OCI-LY3 (cell line): ENCODE measurements at regions not wholly inside any gene's neighbourhood (a gene's known extent, or its start where the extent isn't known, plus 50 kb on each side); places are given as distances from the start of the nearest gene placed in this dataset.

Source experiments
- H2AFZ ChIP-seq: fragments of 200-600, 300-600 bp; shearing (Covaris generic); 2 replicates; pipeline ENCODE4 v1.6.0; 2014; ENCODE audit warnings: antibody characterized with exemption, low read depth, low read length
- H3K27ac ChIP-seq: fragments of 200-600, 300-600 bp; sonication (generic); 2 replicates; pipeline ENCODE4 v1.5.1; 2014; ENCODE audit warnings: mild to moderate bottlenecking, low read length, moderate library complexity, mixed read lengths
- H3K27me3 ChIP-seq: fragments of 200-600, 300-600 bp; sonication (generic); 2 replicates; pipeline ENCODE4 v1.6.1; 2014; ENCODE audit warnings: low read depth, low read length, mixed read lengths
- H3K36me3 ChIP-seq: fragments of 200-600, 300-600 bp; sonication (generic); replicated peaks from 2 replicates; pipeline ENCODE3; 2014; ENCODE audit warnings: low read depth, low read length, mixed read lengths
- H3K4me1 ChIP-seq: fragments of 300-600, 200-600 bp; sonication (generic); 2 replicates; pipeline ENCODE4 v1.6.1; 2014; ENCODE audit warnings: low read length, mixed read lengths
- H3K4me2 ChIP-seq: fragments of 200-600, 300-600 bp; sonication (generic); 2 replicates; pipeline ENCODE4 v1.6.1; 2014; ENCODE audit warnings: low read length, mixed read lengths
- H3K4me3 ChIP-seq: fragments of 300-600, 200-600 bp; sonication (generic); 2 replicates; pipeline ENCODE4 v1.5.1; 2014; ENCODE audit warnings: antibody characterized with exemption, mild to moderate bottlenecking, low read length, moderate library complexity
- H3K79me2 ChIP-seq: fragments of 300-600, 200-600 bp; shearing (Covaris generic); 2 replicates; pipeline ENCODE4 v1.6.1; 2014; ENCODE audit warnings: mild to moderate bottlenecking, low read length, mixed read lengths
- H3K9ac ChIP-seq: fragments of 300-600, 200-600 bp; shearing (Covaris generic); 2 replicates; pipeline ENCODE4 v1.6.0; 2014; ENCODE audit warnings: mild to moderate bottlenecking, low read length, moderate library complexity
- H3K9me3 ChIP-seq: fragments of 200-600, 300-600 bp; shearing (Covaris generic); 2 replicates; pipeline ENCODE4 v1.6.1; 2014; ENCODE audit warnings: low read length, mixed read lengths; ENCODE audit not compliant: insufficient read depth
- H4K20me1 ChIP-seq: fragments of 200-600, 300-600 bp; sonication (generic); 2 replicates; pipeline ENCODE4 v1.6.1; 2016; ENCODE audit warnings: low read length, mixed read lengths; ENCODE audit not compliant: insufficient read depth
- CTCF ChIP-seq: fragments of 200-600, 300-600 bp; sonication (generic); IDR thresholded peaks from 2 replicates; pipeline ENCODE4 v1.5.1; 2014; ENCODE audit warnings: antibody characterized with exemption, low read length, low read depth
- EZH2phosphoT487 ChIP-seq: fragments of 200-600 bp; shearing (Covaris generic); IDR thresholded peaks from 2 replicates; pipeline ENCODE4 v1.6.1; 2018; ENCODE audit warnings: antibody characterized with exemption, mixed run types, low read depth

- H3K9ac ChIP-seq, result no peak overlapping the region
- H3K27me3 ChIP-seq, result no peaks in the 10 kb centered on the region
- H4K20me1 ChIP-seq, result no peaks in the 10 kb centered on the region
- no peak for TF ChIP-seq EZH2phosphoT487
- no peak for TF ChIP-seq CTCF
- no peaks in the 10 kb centered on the region for H3K79me2 ChIP-seq
- H3K4me1 ChIP-seq, result peaks cover 11% of the 10 kb centered on the region
- no peaks in the 10 kb centered on the region for H3K36me3 ChIP-seq
- no peak overlapping the region for H3K27ac ChIP-seq
- H3K4me3 ChIP-seq, result no peak overlapping the region
- no peaks in the 10 kb centered on the region for H3K9me3 ChIP-seq
- H3K4me2 ChIP-seq, result no peak overlapping the region
- no peak overlapping the region for H2AFZ ChIP-seq
These were observed 392.0 kb downstream of the IL20RB start for GRCh38 chr3:137349557-137350348.

GRCh38 chr3:137360531-137361201, 402.9 kb downstream of the IL20RB start:
- TF ChIP-seq CTCF (no peak), EZH2phosphoT487 (no peak)
- no peak overlapping the region for H2AFZ ChIP-seq
- H3K4me1 ChIP-seq, result no peaks in the 10 kb centered on the region
- H3K36me3 ChIP-seq, result no peaks in the 10 kb centered on the region
- no peak overlapping the region for H3K4me2 ChIP-seq
- H3K27me3 ChIP-seq, result no peaks in the 10 kb centered on the region
- H3K4me3 ChIP-seq, result no peak overlapping the region
- H3K9ac ChIP-seq, result no peak overlapping the region
- no peaks in the 10 kb centered on the region for H3K79me2 ChIP-seq
- no peaks in the 10 kb centered on the region for H4K20me1 ChIP-seq
- H3K27ac ChIP-seq, result no peak overlapping the region
- H3K9me3 ChIP-seq, result no peaks in the 10 kb centered on the region

GRCh38 chr3:137382005-137382594, 382.0 kb upstream of the SOX14 start:
- no peak overlapping the region for H3K27ac ChIP-seq
- H3K9me3 ChIP-seq, result no peaks in the 10 kb centered on the region
- no peak overlapping the region for H3K4me3 ChIP-seq
- H3K27me3 ChIP-seq, result no peaks in the 10 kb centered on the region
- no peaks in the 10 kb centered on the region for H4K20me1 ChIP-seq
- H2AFZ ChIP-seq, result no peak overlapping the region
- H3K9ac ChIP-seq, result no peak overlapping the region
- H3K79me2 ChIP-seq, result no peaks in the 10 kb centered on the region
- TF ChIP-seq EZH2phosphoT487 (no peak), CTCF (no peak)
- H3K4me2 ChIP-seq, result no peak overlapping the region
- H3K36me3 ChIP-seq, result no peaks in the 10 kb centered on the region
- H3K4me1 ChIP-seq, result no peaks in the 10 kb centered on the region

- Histone ChIP-seq H3K4me1 (no peaks in the 10 kb centered on the region), H3K36me3 (no peaks in the 10 kb centered on the region), H2AFZ (no peak overlapping the region), H3K4me2 (no peak overlapping the region), H3K9ac (no peak overlapping the region), H3K4me3 (no peak overlapping the region), H3K27me3 (no peaks in the 10 kb centered on the region), H3K9me3 (no peaks in the 10 kb centered on the region), H4K20me1 (no peaks in the 10 kb centered on the region), H3K27ac (no peak overlapping the region), H3K79me2 (no peaks in the 10 kb centered on the region)
- no peak for TF ChIP-seq EZH2phosphoT487
- TF ChIP-seq CTCF, result no peak
These were observed 378.2 kb upstream of the SOX14 start for GRCh38 chr3:137385922-137386321.
